ENCODE measurements at regions not wholly inside any gene's neighbourhood (a gene's known extent, or its start where the extent isn't known, plus 50 kb on each side); places are given as distances from the start of the nearest gene placed in this dataset.

DNA sequence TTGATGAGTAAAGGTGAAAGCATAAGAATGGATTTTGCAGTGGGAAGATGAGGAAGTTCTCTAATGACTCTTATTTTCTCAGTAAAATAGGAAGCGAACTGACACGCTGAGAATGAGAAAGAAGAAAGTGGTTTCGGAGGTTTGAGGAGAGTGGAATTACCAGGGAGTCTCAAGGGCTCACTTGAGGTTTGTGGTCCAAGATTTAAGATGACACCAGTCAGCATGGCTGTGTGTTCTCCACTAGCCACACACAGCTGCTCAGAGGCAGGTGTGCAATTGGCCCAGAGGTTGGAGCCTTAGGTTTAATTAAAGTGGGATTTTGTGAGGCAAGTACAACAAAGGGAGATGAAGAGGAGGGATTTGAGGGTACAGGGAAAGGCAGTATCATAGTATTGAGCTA, 99.6 kb upstream of the NBEA start:
- H3K4me3 ChIP-seq (ENCODE audit: low read depth, low read length): no peak overlapping the region

DNA sequence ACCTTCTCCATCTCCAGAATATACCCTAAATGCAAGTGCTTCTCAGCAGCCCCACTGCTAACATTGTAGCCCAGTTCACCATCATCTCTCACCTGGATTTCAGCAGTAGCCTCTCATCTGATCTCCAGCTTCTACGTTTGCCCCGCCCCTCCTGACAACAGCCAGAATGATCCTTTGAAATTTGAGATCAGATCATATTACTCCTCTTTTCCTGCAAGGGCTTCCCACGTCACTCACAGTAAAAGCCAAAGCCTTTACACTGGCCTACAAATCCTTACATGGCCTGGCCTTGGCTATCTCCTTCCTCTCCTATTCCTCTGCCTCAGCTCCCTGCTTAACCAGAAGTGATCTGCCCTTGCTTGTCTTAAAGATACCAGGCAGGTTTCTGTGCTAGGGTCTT, 94.3 kb upstream of the NBEA start:
- no peak overlapping the region for H3K4me3 ChIP-seq (ENCODE audit: low read depth, low read length)

DNA sequence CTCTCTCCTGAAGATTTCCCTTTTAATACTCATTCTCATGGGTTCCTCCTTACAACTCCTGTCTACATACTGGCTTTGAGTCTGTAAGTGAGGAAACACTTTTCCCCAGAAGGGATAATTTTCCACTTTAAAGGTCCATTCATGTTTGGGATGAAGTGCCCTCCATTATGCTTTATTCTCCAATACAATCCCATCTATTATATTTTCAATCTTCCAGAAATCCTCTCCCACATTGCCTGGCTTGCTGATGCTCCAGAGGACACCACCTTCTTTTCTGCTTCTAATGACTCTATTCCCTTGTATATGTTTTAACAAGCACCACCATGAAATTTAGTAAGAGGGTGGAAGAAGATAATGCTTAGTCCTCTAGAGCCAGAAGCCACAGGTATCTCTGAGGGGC, 92.7 kb upstream of the NBEA start:
- no peak overlapping the region for H3K4me3 ChIP-seq (ENCODE audit: low read depth, low read length)

DNA sequence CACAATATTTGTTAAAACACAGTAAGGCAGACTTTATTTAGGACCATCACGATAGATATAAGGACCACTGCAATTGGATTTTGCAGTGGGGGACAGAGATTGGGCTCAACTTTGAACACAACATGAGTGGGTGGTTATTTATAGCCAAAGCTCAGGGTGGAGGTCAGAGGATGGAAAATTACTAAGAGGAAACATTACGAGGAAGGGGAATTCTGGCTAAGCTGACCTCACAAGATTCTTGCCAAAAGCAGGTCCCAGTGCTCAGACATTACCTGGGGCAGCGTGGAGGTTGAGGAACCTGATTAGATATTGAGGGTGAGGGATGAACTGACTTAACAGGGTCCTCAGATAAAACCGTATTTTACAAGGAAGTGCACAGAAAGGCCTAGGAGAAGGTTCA, 88.9 kb upstream of the NBEA start:
- H3K4me3 ChIP-seq (ENCODE audit: low read depth, low read length): no peak overlapping the region

DNA sequence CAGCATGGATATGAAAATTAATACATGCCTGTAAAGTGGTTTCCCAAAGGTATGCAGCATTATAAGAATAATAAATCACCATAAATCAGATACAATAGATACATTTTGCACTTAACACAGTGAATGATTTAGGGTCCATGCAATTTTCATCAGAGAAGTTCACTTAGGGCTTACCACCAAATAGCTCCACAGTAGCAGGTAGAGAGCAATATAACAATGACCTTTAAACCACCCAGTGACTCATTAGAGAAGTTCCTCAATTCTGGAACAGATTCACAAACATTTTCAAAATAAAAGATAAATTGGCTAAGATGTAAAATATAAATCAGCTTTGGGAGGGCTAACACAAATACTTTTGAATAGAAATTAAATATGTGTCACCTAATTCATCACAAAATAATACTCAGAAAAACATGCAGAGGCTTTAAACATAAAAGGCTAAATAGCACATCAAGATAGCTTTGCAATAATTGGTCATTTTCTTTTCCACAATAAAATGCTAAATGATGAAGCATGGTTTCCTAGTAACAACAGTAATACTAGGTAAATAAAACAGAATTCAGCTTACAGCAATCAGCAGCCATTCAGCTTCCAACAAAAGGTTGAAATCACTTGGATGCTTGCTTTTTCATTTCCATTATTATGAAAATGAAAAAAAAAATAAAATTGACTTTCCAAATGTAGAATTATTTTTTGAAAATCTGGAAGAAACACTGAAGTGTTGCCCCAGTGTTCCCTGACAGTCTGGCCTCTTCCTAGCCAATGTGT, 84.3 kb upstream of the NBEA start:
- H3K4me3 ChIP-seq (ENCODE audit: low read depth, low read length): no peak overlapping the region

DNA sequence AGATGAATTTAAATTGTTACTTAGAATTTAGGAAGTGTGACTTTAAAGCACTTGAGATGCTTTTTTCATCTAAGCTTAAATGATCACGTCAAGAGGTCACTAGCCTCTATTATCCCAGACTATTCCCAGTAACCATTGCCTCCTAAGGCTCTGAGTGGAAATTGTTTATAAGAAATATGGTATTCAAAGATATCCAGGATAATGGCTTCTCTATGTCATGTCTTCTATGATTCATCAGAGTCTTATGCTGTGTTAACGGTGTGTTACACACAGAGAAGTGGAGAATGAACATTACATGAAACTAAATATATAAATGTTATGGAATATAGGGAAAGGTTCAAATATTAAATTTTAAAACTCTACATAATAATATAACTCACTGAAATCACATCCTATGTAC, 79.8 kb upstream of the NBEA start:
- no peak overlapping the region for H3K4me3 ChIP-seq (ENCODE audit: low read depth, low read length)

DNA sequence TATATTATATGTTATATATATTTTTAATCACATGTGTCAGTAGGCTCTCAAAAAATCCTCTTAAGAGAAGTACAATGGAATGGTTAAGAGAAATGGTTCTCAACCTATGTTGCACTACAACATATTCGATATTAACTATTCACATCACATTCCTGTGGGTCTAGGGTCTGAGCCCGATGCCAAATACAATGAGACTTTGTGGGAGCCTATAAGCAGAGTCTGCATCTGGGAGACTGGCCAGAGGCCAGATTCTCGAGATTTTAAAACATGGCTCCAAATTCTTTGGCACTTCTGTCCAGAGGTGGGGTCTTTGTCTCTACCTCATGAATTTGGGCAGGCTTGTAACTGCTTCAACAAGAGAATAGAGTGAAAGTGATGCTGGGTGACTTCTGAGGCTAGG, 79.4 kb upstream of the NBEA start:
- no peak overlapping the region for H3K4me3 ChIP-seq (ENCODE audit: low read depth, low read length)

DNA sequence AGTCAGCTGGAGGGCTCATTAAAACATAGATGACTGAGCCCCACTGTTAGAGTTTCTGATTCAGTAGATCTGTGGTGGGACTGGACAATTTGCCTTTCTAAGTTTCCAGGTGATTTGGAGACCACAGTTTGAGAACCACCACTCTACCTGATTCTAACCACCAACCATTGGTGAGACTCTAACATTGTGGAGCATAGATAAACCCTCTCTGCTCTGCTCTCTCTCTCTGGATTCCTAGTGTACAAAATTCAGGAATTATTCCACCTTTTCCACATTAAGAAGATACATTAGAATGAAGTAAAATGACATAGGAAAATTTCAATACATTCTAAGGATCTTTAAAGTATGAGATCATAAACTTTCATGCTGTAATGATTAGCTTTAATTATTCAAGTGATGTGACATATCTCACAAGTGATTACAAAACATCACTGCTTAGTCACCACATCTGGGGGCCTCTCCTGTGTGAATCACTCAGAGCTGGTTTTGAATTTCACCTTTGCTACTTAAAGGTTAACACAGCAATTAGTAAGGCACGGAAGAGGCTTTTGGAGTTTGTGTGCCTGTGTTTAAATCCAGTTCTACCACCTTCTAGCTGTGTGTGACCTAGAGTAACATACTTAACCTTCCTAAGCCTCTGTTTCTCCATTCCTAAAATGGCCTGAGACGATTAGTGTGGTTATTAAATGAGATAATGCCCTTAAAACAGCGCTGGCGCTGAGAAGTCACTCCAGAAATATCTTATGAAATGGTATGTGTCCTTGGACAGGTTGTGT, 78.5 kb upstream of the NBEA start:
- no peak overlapping the region for H3K4me3 ChIP-seq (ENCODE audit: low read depth, low read length)

DNA sequence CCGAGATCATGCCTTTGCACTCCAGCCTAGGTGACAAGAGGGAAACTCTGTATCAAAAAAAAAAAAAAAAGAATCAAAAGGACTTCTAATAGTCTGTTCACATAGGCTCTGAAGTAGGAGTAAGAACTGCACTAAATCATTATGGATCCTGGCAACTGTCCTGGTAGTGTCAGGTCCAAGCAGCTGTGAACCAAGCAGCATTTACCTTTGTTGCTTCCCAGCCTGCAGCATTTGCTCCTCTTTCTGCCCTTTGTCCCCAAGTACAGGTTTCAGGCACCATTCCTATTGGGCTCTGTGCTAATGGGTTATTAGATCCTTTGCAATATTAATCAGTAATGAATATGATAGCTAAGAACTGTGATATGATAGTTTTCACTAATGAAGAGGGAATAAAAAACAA, 77.4 kb upstream of the NBEA start:
- H3K4me3 ChIP-seq (ENCODE audit: low read depth, low read length): no peak overlapping the region

DNA sequence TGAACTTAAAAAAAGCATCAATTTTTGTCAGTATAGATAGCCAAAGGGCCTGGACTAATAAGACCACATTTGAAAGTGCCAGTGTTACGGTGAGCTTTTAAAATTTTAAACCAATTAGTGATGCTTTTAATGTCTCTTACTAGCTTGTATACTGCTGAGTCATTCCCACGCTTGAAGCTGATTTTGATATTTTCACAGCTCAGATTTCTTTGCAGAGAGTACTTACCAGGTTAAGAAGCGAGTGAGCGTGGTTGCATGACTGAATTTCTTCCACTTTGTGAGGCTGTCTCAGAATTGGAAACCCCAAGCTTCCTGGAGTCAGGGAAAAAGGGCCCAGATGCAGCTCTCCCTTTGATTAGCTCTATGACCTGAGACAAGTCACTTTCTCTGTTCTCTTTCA, 74.5 kb upstream of the NBEA start:
- H3K4me3 ChIP-seq (ENCODE audit: low read depth, low read length): no peak overlapping the region

DNA sequence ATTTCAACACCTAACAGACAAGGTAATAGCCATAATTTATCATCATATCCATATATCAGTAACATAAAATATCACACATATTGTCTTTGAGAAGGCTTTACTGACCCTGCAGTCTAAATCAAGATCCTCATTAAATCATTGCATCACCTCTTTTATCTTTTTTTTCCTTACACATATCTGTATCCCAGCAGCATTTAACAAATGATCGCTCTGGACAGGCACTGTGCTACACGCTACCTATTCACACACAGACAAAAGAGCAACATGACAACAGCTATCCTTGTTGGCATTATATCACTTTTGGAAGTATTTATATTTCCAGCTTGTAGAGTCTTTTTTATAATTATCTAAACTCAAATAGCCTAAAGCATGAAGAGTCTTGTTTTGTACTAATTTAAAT, 73.3 kb upstream of the NBEA start:
- no peak overlapping the region for H3K4me3 ChIP-seq (ENCODE audit: low read depth, low read length)

DNA sequence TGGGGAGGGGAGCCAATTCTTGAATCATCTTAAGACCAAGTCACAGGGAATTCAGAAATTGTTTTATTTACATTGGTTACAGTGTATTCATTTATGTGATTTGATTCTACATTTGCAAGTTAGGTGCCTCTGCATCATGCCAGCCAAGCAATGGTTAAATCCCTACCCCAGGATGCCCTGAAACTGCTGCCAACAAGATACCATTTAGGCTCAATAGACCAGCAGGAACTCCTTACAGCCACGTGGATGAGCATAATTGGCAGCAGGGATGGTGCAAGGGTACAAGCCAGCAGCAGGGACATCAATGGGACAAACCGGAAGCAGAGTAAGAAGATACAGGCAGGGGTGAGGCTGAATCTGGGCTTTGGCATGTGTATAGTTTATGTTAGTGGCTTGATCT, 72.4 kb upstream of the NBEA start:
- no peak overlapping the region for H3K4me3 ChIP-seq (ENCODE audit: low read depth, low read length)

DNA sequence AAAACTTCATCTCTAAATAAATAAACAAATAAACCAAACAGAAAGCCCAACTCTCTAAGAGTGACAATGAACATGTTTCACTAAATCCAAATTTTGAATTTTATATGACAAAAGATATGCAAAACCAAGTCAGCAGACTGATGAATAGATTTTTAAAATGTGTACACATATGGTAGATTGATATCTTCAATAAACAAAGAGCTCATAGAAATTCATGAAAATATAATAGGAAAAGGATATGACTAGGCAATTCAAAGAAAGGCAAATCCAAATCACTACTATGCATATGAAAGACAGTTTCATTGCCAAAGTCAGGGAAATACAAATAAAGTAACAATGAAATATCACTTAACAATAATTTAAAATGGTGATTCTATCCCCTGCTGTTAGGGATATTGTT, 63.7 kb upstream of the NBEA start:
- H3K4me3 ChIP-seq (ENCODE audit: low read depth, low read length): no peak overlapping the region

DNA sequence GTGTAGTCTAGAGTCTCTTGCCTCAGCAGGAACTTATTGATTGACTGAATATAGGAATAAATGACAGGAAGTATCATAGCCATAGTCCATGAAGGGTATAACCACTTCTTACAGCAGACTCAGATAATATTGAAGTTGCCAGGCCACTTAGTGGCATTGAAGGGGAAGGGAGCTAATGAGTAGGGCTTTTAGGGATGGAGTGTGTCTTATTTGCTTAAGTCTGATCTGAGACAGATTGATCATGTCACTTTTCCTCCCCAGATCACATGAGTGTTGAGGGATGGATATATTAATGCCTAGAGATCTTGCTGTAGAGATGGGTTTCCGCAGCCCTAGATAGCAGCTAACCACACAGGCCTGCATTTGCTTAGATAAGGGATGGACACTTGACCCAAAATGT, 62.2 kb upstream of the NBEA start:
- no peak overlapping the region for H3K4me3 ChIP-seq (ENCODE audit: low read depth, low read length)

DNA sequence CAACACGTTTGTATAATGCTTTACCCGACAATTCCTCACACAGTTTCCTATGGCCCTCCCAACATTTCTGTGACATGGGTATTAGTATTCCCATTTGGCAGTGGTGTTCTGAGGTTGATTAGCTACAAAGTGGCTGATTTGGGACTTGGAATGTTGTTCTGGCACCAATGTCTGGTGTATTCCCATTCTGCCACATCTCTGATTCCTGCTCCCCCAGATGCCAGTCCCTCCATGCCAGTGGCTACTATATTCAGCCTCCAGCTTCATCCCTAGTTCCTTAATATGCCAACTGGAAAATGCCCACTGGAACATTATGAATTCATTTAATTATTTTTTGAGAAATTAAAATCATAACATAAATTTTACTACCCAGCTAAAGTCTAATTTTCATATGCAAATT, 60.6 kb upstream of the NBEA start:
- no peak overlapping the region for H3K4me3 ChIP-seq (ENCODE audit: low read depth, low read length)

DNA sequence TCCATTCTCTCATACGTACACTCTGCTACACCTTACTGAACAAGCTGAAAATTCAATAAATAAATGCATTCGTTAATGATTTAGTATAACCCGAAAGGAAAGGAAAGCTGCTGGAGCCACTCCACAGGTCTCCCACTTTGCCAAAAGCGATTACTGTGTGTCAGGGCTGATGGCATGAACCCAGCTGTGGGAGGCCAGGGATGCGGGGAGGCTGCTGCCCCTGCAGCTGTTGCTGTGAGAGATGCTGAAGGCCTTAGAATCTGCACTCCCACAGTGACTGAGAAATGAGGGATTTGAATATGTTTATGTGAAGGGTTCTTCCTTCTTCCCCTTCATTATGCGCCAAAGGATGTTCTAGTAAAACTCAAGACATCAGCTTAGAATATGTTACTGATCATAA, 58.7 kb upstream of the NBEA start:
- no peak overlapping the region for H3K4me3 ChIP-seq (ENCODE audit: low read depth, low read length)

DNA sequence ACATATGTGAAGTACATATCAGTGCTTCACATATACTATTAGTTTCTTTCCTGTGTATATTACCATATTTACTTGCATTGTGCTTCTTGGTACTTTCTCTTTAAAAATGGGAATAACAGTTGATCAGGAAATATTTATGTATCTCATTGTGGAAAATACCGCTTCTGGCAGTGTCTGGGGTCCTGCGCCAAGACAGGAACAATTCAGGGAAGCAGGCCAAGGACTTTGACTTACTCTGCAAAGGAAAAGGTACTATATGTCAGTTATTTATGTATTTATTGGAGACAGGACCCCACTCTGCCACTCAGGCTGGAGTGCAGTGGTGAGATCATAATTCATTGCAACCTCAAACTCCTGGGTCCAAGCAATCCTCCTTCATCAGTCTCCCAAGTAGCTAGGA, 57.7 kb upstream of the NBEA start:
- H3K4me3 ChIP-seq (ENCODE audit: low read depth, low read length): no peak overlapping the region

DNA sequence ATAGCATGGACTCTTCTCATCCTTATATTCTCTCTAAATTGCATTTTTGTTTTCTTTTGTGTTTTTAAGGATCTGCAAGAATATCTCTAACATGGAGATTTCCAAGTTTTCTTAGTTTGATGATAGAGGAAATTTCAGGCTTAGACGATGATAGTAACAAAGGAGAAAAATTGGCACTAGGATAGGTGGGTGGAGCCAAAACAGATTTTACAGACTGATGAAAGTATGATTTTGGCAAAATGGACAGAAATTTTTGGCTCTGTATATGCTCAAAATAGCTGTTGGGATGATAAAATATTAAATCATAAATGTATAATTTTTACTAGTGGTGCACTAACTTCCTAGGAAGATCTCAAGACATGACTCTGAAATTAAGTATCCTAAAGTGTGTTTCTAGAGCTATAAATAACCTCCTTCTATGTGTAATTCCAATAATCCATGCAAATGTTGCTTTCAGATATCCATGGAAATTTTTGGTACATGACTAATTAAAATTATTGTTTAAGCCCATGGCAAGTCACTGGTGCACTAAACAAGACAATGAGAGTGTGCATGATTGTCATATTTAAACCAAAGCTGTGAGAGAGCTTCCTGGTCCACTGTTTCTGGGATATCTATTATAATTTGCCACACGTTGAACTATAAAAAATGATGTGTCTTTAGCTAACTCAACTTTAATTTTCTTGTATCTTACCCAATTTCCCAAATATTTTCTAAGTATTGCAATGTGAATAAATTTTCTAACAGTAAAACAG, 55.8 kb upstream of the NBEA start:
- no peak overlapping the region for H3K4me3 ChIP-seq (ENCODE audit: low read depth, low read length)

DNA sequence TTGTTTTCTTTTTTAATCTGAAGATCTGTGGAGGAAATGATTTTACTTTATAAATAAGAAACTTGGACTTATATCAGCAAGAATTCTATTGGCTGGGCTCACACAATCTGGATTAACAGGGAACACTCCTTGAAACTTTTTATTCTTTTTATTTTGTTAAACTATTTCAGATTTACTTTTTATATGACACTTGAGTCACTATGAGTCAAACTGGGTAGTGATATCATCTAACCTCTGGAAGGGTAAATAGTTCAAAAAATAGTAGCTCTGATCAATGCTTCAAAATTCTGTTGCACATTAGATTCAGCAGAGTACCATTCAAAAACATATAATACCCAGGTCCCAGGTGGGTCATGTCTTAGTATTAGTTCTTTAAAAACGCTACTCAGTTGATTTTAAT, 55.1 kb upstream of the NBEA start:
- H3K4me3 ChIP-seq (ENCODE audit: low read depth, low read length): no peak overlapping the region

All from iPS-11a (cell line).